ENCODE measurements at regions not wholly inside any gene's neighbourhood (a gene's known extent, or its start where the extent isn't known, plus 50 kb on each side); places are given as distances from the start of the nearest gene placed in this dataset.

DNA sequence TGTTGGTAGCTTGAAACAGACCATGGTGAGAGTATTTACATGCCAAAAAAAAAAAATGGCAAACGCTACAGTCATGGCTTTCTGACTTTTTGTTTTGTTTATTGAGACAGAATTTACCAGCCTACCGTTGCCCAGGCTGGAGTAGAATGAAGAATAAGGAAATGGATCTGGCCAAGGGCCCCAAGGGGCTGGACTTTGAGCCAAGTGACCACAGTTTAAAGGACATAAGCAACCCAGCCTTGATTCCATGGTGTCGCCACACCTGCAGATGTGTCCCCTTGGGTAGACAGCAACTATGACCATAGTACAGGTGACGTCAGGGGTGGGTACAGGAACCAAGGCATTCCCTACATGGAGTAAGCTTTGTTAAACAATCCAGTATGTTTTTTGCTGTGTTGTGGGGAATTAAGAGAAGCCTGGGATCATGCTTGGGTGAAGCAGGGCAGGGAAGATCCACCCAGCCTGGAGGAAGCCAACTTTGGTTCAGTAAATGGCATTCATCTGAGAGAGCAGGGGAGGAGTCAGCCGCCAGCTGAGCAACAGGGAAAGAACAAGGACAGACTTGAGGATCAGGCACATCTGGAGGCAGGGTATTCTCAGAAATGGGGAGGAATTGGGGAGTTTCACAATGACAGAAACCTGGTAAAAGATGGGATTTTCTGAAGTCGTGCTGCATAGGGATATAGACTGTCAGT is 110.3 kb upstream of the SH3BP4 start:
- TF ChIP-seq TAF1 (IDR thresholded peaks at IDR 0.05; ENCODE audit: low read depth), result no peak
- no peak for TF ChIP-seq EZH2 (IDR thresholded peaks at IDR 0.05; ENCODE audit: borderline replicate concordance, insufficient read depth, low read length, poor library complexity, severe bottlenecking)
- TF ChIP-seq, protein P1, sequence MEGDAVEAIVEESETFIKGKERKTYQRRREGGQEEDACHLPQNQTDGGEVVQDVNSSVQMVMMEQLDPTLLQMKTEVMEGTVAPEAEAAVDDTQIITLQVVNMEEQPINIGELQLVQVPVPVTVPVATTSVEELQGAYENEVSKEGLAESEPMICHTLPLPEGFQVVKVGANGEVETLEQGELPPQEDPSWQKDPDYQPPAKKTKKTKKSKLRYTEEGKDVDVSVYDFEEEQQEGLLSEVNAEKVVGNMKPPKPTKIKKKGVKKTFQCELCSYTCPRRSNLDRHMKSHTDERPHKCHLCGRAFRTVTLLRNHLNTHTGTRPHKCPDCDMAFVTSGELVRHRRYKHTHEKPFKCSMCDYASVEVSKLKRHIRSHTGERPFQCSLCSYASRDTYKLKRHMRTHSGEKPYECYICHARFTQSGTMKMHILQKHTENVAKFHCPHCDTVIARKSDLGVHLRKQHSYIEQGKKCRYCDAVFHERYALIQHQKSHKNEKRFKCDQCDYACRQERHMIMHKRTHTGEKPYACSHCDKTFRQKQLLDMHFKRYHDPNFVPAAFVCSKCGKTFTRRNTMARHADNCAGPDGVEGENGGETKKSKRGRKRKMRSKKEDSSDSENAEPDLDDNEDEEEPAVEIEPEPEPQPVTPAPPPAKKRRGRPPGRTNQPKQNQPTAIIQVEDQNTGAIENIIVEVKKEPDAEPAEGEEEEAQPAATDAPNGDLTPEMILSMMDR (IDR thresholded peaks at IDR 0.05; ENCODE audit: poor library complexity, severe bottlenecking), result no peak
- TF ChIP-seq POLR2AphosphoS5 (IDR thresholded peaks at IDR 0.05), result no peak
- TF ChIP-seq RAD21 (conservative IDR thresholded peaks at IDR 0.05), result no peak
- no peak for TF ChIP-seq EP300 (conservative IDR thresholded peaks at IDR 0.05; ENCODE audit: poor library complexity, severe bottlenecking)
- no peak for TF ChIP-seq MXI1 (conservative IDR thresholded peaks at IDR 0.05; ENCODE audit: poor library complexity, severe bottlenecking)
- TF ChIP-seq, protein P2, sequence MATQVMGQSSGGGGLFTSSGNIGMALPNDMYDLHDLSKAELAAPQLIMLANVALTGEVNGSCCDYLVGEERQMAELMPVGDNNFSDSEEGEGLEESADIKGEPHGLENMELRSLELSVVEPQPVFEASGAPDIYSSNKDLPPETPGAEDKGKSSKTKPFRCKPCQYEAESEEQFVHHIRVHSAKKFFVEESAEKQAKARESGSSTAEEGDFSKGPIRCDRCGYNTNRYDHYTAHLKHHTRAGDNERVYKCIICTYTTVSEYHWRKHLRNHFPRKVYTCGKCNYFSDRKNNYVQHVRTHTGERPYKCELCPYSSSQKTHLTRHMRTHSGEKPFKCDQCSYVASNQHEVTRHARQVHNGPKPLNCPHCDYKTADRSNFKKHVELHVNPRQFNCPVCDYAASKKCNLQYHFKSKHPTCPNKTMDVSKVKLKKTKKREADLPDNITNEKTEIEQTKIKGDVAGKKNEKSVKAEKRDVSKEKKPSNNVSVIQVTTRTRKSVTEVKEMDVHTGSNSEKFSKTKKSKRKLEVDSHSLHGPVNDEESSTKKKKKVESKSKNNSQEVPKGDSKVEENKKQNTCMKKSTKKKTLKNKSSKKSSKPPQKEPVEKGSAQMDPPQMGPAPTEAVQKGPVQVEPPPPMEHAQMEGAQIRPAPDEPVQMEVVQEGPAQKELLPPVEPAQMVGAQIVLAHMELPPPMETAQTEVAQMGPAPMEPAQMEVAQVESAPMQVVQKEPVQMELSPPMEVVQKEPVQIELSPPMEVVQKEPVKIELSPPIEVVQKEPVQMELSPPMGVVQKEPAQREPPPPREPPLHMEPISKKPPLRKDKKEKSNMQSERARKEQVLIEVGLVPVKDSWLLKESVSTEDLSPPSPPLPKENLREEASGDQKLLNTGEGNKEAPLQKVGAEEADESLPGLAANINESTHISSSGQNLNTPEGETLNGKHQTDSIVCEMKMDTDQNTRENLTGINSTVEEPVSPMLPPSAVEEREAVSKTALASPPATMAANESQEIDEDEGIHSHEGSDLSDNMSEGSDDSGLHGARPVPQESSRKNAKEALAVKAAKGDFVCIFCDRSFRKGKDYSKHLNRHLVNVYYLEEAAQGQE (IDR thresholded peaks at IDR 0.05; ENCODE audit: borderline replicate concordance), result no peak
